ENCODE measurements at regions not wholly inside any gene's neighbourhood (a gene's known extent, or its start where the extent isn't known, plus 50 kb on each side); places are given as distances from the start of the nearest gene placed in this dataset.

GRCh38 chr7:13068032-13068431, 380.6 kb downstream of the ARL4A start:
- TF ChIP-seq REST (IDR thresholded peaks at IDR 0.05; ENCODE audit: low read depth) = no peak
- TF ChIP-seq CTCF (IDR thresholded peaks at IDR 0.05 in 2 of 3, conservative IDR thresholded peaks at IDR 0.05 in 1 of 3; ENCODE audit: borderline replicate concordance in 1 of 3, insufficient read depth in 1 of 3, low read depth in 2 of 3, low read length in 2 of 3) = no peak
- TF ChIP-seq POLR2A (IDR thresholded peaks at IDR 0.05; ENCODE audit: borderline replicate concordance, extremely low read depth, insufficient read depth, insufficient read length) = no peak
- TF ChIP-seq EZH2phosphoT487 (IDR thresholded peaks at IDR 0.05; ENCODE audit: borderline replicate concordance) = no peak

Measured in HCT116 (cell line).